HG02852 (cell line): ENCODE measurements at regions not wholly inside any gene's neighbourhood (a gene's known extent, or its start where the extent isn't known, plus 50 kb on each side); places are given as distances from the start of the nearest gene placed in this dataset.

Experiments used
- ATAC-seq: cut with Tn5 transposase; IDR thresholded peaks from one replicate; pipeline ENCODE4 v1.9.1; 2021; ENCODE audit warnings: mild to moderate bottlenecking, moderate library complexity; ENCODE audit not compliant: unreplicated experiment

DNA sequence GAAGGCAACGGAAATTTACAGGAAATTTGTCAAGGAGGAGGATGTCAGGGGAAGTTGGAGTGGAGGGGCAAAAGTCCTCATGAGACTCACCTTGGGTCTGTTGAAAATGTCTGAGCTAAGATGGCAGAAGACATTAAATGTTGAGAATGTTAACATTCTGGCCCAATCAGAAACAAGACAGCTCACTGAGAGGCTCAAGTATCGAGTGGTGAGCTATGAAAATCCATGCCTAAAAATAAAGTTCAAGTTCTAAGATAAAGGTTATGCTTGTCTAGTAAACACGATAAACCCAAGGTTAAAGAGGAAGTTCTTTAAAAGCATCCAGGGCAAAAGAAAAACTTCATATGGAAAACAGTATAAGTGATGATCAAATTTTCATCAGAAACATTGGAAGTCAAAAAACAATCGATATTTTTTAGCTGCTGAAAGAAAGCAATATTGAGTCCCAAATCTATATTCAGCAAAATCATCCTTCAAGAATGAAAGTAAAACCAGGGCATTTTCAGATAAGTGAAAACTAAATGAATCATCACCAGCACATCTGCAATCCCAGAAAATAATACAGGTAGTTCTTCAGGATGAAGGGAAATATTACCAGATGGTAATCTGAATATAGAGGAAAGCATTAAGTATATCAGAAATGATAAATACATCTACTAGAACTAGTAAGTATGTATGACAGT is 462.4 kb downstream of the TLL1 start:
- peak; percentile 59 for ATAC-seq

- ATAC-seq = no peak
These were observed 469.0 kb downstream of the TLL1 start for GRCh38 chr4:166341992-166342391.

- no peak for ATAC-seq
These were observed 490.2 kb downstream of the TLL1 start for GRCh38 chr4:166363198-166363597.

DNA sequence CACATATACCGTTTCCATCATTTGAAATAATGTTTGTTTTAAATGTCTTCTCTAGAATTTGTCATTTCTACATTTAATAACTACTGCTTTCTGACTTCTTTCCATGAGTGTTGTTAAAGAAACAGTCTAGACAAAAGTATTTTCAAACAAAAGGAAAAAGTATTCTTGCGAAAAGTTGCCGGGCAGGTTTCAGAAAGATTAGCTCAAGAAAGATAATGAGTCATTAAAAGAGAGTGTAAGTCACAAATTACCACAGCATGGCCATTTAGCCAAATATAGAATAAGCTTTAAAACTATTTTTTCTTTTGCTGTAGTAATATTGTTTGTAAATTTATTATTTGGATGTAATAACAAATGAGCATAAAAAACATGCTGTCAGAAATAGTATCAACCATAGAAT is 493.0 kb downstream of the TLL1 start:
- ATAC-seq = no peak

DNA sequence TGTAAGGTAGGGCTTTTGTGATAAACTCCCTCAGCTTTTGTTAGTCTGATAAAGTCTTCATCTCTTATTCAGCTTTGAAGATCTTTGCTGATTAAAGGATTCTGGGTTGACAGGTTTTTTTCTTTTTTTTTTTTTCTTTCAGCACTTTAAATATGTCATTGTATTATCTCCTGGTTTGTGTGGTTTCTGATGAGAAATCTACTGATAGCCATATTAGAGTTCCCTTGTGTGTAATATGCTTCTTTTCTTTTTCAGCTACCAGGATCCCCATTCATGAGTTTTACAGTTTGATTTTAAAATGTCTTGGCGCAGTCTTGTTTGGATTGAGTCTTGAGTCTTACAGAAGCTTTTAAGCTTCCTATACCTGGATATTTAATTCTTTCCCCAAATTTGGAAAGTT is 504.5 kb downstream of the TLL1 start:
- ATAC-seq = no peak

DNA sequence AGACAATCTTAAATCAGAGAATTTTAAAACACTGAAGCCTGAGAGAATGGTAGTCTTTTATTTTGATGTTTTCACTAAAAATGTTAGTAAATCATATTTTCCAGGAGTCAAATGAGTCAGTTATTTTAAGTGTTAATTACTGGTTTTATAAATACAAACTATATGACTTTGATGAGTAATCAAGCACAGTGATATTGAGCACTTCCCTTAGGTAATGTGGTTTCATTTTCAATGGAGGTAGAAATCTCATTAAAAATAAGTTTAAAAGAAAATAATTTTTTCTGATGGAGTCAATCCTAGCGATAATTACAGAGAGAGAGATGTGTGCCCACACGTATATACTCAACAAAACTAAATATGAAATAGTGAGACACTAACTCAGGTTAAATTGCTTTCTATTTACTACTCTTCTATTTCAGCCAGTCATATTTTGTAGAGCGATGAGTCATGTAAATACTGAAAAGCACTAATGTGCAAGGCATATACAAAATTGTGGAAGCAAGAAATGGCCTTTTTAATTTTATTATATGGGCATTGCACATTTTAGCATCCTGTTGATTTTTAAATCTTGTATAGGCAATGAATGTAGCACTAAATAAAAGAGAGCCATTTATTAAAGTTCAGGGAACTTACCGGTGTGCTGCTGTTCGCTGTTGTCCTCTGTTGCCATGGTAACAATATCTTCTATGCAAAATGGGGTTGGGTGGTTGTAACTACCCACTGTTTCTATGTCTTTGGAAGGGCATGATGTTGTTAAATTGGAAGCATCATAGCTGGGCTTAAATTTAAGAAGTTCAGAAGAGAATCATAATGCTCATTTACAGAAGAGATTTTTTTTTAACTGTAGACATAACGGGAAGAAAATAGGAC is 513.7 kb downstream of the TLL1 start:
- no peak for ATAC-seq

DNA sequence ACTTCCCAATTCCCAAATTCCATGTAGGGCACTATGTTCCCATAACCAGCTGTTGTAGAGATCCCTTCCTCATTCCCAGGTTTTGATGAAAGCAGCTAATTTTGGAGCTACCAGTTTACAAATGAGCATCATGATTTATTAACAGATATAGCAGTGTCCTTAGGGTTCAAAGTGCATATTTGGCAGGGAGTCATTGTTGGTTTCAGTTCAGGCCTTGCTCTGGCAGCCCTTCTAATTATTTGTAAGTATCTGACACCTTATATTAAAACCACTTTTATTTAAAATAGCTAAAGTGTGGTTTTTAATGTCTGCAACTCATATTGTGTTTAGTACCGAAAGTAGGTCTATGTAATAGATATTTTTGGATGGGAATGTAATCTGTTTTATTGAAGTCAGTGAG is 518.5 kb downstream of the TLL1 start:
- ATAC-seq = no peak

DNA sequence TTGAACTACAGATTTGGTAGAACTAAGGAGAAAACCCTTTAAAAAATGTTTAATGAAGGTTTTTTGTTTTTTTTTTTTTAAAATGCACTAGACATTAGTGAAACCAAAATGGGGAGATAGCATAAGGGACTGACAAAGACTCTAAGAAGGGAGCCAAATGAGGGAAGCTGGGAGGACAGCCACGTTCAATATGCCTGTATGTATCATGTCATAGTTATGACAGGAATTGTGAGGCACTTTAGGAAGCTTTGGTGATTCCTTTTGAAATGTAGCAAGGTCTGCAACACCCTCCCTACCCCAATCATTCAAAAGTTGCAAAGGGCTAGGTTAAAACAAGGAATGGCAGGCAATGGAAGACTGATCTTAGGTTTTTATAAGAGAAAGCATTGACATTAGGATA is 526.0 kb downstream of the TLL1 start:
- no peak for ATAC-seq

DNA sequence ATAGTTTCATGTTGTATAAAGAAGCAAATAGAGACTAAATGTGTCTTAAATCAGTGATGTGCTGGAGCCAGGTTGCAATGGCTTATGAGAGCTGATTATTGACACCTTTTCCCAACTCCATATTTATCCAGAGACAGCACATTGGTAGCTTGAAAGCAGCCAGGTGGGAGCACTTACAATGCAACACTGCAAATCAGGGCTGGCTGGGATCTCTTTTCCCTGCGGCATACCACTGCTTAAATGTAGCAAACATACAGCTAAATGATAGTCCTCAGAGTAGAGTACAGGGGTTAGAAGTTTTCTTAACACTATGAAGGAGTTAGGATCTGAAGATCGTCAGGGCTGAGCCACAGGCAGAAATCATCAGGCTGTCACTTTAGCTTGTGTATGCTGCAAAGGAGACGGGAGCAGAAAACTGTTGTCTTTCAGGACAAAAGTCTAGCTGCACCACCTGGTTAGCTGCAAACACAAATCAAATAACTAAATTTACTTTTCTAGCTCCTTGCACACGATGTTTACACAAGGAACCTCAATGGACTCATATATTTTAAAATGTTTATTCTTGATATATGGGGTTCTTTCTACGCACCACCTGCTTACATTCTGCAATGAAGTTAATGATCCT is 527.3 kb downstream of the TLL1 start:
- no peak for ATAC-seq

- ATAC-seq = no peak
These were observed 540.3 kb downstream of the TLL1 start for GRCh38 chr4:166413356-166413755.

DNA sequence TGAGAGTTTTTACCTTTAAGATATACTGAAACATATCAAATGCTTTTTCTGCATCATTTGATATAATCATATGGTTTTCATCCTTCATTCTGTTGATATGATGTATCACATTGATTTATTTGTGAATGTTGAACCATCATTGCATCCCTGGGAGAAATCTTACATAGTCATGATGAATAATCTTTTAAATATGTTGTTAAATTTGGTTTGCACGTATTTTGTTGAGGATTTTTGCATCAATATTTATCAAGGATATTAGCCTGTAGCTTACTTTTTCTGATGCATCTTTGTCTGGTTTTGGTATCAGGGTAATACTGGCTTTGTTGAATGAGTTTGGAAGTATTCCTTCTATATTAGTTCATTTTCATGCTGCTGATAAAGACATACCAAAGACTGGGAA is 541.4 kb downstream of the TLL1 start:
- no peak for ATAC-seq

GRCh38 chr4:166415749-166416148 is 542.7 kb downstream of the TLL1 start:
- no peak for ATAC-seq

GRCh38 chr4:166421556-166422156 is 548.6 kb downstream of the TLL1 start:
- no peak for ATAC-seq

DNA sequence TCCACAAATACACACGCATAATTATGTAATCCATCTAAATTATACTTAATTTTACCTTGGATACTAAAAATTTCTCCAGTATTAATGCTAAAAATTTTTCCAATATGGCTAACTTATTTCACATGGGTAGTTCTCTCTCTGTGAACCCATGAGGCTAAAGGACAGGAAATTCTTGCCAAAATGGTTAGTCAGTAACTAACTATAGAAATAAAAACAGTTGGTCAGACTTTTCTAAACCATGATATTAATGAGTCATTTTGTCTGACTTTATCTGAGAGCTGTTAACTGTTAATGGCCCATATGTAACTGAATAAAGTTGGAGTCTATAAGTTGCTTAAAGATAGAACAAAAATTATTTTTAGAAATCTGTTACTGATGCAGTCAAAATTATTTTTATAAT is 549.4 kb downstream of the TLL1 start:
- no peak for ATAC-seq

GRCh38 chr4:166426300-166426863 is 553.3 kb downstream of the TLL1 start:
- no peak for ATAC-seq

DNA sequence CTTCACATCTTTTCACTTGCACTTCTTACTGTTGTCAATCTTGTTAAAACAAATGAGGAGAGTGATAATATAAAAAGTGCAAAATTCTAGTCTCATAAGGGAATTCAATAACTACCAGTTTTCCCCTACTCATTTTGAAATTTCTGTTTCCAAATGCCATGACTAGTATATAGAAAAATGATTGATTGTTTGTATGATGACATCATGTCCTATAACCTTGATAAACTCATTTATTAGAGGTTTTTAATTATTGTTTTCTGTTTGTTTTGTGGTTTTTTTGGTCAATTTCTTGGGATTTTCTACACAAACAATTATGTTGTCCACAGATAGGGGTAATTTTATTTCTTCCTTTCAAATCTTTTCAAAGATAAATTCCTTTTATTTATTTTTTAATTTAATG is 559.1 kb downstream of the TLL1 start:
- no peak for ATAC-seq

- ATAC-seq = no peak
These were observed 559.8 kb downstream of the TLL1 start for GRCh38 chr4:166432842-166433241.

DNA sequence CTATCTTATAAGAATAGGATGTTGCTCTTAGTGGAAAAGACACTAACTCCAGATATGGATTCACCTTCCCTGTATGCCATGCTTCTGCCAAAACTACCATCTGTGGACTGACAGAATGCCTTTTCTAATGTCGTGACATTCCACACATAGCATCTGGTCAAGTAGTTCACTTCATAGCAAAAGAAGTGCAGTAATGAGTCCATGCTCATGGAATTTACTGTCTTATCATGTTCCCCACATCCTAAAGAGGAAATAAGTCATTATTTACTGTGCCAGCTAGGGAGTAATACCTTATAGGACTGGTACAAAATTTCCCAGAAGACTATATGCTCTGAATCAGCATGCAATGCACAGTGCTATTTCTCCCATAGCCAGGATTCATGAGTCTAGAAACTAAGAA is 562.4 kb downstream of the TLL1 start:
- no peak for ATAC-seq

DNA sequence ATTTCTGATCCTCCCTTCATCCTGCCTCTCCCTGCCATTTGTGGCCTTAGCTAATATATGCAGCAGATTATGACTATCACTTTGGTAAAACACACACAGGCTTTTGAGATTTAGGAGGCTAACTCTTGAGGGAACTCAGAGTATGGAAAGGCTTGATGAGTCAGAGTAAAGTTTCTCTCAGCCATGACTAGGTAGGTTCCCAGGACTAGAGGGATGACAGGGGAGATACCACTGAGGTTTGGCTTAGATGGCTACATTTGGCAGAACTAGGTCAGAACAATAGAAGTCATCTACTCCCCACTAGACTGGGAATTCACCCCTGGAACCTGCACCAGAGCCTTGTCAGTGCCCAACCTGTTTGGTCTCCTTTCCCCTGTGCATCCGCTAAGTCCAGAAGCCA is 585.7 kb downstream of the TLL1 start:
- ATAC-seq = no peak

DNA sequence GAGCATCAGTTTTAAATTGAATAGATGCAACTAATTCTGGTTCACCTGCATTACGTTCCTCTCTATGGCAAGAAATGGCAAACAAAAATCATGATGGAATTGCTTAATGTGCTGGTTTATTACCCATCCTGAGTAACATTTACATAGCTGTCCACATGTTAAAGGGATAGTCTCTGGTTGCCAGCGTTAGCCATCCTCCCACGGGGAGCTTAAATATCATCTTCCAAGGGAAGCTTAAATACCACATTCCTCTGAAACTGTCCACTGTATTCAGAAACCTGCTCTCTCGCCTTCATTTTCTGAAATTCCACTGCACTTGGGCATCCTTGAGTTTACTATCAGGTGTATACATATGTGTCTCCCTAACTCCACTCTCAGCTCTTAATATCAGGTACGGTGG is 586.6 kb downstream of the TLL1 start:
- no peak for ATAC-seq
